HG02973 (cell line): ENCODE measurements at regions not wholly inside any gene's neighbourhood (a gene's known extent, or its start where the extent isn't known, plus 50 kb on each side); places are given as distances from the start of the nearest gene placed in this dataset.

Experiments
- ATAC-seq: cut with Tn5 transposase; IDR thresholded peaks from one replicate; pipeline ENCODE4 v1.9.1; 2021; ENCODE audit warnings: moderate library complexity; ENCODE audit not compliant: unreplicated experiment

DNA sequence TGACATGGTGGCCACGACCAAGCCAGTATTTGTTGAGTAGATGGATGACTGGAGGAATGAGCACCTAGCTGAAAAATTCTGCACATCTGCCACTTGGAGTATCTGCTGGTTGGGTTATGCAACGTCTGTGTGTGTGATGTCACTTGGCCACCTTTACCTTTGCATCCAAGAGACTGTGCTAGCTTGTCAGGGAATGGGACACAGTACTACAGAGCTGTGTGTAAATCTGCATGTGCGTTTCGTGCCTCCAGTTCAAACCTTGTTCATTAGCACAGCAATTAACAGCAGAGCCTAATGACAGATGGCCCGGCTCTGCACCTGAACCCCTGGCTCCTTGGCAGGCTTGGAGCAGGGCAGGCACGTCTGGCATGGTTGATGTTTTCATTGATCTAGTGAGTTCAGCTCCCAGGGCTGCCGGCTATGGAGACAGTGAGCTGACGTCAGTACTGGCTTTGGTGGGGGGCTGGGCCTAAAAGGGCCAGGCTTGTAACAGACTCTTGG is 188.4 kb upstream of the NAV2 start:
- no peak for ATAC-seq

DNA sequence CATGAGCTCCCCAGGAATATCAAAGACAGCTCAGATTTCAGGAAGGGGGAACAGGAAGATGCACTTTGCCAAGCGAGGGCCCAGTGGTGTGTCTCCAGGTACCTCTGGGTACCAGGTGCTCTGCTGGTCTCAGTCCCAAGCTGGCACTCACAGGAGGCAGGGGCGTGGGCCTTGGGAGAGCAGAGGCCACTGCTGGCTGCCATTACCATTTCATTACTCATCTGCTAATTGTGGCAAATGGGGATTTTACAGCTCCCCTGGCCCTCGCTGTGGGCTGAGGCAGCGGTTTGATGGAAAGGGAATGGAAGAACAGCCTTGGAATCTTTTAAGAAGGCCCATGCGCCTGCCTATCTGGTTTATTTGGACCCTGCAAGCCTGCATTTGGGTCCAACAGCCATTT is 192.0 kb upstream of the NAV2 start:
- ATAC-seq = no peak

DNA sequence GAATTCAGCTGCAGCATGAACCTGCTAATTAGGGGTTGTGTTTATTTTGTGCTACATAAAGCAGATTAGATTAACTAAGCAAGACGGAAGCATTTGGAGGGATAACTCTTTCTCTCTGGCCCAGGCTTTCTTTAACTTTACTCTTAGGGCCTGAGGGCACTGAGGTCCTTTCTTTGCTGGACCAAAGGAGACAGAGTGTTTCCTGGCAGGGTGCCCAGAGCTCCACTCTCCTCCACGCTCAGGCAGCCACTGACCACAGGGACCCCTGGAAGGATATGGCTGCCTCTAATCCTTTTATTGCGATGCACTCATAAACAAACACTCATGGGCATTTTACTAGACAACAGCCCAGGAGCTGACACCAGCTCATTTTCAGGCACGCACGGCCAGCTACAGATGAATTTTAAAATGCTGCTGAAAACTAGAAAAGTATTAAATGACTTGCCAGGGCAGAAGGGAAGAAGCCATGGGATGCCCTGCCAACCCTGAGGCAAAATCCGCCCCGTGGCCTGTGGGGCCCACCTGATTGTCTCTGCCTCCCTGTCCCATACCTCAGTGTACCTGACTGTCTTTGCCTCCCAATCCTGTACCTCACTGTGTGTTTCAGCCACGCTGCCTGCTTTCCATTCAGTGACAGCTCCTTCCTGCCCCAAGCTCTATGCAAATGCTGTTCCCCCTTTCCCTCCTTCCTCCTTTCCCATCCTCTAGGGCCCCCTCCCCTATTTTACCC is 192.6 kb upstream of the NAV2 start:
- no peak for ATAC-seq

DNA sequence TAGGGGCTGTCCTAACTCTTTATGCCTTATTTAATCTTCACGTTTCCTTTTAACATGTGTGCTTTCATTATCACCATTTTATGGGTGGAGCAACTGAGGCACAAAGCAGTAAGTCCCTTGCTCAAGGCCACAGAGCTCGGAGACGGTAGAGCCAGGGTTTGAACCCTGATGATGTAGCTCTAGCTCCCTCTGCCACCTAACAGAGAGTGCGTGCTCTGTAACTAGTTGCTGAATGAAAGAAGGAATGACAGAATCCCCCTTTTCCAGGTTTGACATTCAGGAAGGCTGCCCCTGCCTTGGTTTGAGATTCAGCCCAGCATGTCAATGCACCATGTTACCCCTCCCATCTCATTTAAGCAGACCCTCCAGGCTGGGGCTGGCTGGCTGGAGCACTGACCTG is 193.3 kb upstream of the NAV2 start:
- no peak for ATAC-seq

DNA sequence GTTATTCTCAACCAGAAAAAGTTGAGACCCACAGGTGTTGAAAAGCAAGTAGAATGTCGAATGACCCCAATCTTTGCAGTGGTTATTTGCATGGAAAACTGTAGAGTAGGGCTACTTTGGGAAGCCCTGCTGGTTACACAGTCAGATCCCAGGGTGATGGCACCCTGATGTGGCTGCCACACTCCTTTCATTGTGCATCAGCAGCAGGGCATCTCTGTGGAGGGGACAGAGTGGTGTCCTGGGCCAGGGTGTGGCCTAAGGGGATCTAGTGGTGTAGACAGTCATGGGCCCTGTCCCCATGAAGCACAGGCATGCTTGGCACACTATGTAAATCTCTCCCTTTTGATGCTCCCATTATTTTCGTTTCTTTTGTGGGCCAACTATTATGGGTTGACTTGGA is 199.4 kb upstream of the NAV2 start:
- ATAC-seq = no peak

DNA sequence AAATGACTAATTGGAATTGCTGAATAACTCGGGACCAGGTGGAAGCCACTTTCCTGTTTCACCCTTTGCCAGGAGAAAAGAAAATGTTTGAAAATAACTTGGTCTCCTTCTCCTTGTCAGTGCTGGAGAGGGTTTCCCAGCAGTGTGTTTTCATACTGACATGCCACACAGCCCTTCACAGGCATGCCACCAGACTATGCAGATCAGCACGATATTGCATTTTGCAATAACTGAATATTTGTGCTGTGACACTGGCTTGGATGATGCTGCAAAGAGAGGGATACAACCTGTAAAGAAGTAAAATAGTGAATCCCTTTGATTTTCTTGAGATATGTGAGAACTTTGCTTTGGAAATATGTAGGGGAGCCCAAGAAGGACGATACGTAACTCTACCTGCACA is 200.0 kb upstream of the NAV2 start:
- ATAC-seq = no peak

DNA sequence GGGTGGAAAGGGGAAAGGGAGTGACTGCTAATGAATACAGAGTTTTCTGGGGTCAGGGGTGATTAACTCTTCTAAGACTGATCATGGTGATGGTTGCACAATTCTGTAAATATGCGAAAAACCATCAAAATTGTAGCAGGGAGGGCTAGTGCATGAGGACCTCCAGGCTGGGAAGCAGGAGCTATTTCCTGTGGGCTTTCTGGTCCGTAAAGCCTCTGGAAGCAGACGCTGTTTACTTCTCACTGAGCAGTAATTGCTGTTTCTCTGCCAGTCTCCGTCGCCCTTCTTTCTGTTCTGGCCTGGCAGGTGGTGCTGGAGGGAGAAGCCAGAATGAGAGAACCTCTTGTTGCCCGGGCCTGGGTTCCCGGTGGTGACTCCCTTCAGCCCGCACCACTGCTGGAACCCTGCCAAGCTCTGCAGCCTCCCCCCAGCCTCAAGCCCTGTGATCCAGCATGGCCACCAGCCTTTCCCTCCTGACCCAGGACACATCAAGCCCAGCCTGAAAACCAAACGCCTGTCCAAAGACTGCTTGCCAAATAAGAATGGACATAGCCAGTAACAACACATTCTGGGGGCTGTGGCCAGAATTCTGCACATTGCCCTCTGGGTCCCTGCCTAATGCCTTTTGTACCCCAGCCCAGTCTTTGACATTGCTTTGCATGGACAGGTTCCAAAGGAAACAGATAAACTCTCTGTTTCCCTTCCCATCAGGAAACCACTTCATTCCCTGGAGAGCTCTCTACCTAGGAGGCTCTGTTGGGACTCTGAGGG is 201.0 kb upstream of the NAV2 start:
- no peak for ATAC-seq

DNA sequence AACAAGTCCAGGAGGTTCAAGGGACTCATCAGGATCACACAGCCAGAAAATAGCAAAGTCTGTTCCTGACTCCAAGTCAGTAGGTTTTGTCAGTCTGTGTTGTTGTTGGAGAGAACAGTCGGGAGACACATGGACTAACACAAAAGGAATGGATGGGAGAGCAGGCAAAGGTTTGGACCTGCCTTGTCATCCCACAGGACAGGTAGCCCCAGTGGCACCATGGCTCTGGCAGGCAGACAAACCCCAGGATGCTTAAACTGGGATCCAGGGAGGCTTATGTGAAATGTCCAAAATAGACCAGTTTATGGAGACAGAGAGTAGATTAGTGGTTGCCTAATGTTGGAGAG is 201.6 kb upstream of the NAV2 start:
- ATAC-seq = no peak

DNA sequence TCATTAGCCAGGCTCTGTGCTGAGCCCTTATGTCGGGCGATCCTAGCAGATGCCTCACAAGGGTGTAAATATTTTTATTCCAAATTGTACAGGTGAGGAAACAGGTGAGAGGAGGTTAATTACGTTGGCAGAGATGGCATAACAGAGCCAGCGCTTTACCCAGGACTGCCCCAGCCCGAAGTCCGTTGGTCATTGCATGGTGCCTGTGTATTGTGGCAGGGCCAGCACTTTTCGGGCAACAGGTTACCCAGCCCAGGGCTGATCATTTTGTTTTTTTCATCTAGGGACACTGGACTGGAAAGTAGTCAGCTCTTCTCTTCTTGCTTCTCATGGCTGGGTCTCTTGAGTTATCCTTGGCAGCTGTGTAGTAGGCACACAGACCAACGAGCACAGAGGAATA is 202.2 kb upstream of the NAV2 start:
- ATAC-seq = no peak

DNA sequence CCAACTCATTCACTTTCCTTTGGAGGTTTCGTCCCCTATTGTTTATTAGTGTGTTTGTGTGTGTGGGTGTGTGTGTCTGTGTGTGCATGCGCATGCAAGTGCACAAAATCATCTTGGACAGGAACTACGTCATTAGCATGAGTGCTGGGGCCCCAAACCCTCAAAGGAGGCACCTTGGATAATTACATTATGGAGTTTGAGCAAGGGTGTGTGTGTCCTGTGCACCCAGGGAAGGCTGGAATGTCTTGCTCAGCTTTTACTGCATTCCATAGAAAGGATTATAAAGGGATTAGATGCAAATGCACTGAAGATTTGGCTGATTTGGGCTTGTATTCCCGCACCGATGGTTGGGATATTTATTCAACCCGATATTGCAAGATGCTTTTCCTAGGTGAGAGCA is 203.4 kb upstream of the NAV2 start:
- no peak for ATAC-seq

DNA sequence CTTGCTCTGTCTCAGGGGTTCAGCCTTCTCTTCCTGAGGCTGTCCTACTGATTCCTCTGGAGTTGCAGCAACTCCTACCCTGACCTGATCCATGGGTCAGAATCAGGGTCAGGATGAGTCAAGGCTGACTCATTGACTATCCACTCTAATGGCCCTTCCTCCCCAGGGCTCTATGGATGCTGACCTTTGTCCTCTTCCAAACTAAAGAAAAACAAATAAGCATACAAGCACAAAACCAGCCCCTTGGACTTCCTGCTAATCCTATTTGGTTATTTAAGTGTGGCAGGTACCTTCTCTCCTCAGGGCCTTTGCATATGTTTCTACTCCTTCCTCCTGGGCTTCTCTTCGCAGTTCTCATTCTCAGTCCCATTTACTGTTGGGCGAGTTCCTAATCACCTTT is 204.5 kb upstream of the NAV2 start:
- no peak for ATAC-seq

DNA sequence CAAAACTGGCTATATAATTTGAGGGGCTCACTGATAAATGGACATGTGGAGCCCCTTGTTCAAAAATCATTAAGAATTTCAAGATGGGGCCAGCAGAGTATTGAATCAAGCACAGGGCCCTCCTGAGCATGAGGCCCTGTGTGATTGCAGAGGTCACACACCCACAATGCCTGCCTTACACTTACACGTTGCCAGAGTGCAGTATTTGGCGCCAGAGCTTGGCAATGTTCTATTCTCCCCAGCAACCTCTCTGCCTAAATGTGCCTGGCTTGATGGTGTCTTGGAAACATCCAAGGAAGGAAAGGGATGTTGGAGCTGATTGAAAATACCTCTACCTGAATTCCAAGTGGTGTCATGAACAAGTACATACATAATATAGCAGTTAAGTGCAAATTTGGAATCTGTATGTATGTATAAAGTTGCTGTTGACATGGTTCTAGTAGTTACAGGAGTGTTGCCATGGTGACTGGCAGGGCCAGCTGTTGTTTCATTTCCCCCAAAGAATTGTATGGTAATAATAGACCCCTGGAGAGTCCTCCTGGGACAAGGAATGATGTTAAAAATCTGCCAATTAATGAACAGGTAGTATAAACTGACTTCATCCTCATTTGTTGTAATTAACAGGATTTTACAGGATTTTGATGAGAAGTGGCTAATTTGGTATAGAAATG is 205.7 kb upstream of the NAV2 start:
- no peak for ATAC-seq

DNA sequence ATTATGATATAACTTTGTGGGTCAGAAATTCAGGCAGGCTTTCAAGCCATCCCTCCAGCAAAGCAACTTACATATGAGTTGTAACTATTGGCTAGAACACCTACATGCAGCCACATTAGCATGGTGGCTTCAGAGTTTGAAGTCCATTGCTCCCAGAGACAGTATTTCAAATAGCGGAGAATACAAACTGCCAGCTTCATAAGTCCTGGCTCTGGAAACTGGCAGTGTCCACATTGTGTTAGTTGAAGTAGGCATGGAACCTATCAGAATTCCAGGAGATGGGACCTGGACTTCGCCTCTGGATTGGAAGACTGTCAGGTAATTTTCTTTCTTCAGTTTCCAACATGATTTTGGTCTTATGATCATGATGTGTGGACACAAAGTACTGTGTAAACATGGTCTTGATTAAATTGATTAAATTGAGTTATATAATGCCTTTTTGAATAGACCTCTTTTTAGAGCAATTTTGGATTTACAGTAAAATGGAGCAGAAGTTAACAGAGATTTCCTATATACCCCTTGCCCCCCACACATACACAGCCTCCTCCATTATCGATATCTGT is 209.9 kb upstream of the NAV2 start:
- ATAC-seq = no peak

DNA sequence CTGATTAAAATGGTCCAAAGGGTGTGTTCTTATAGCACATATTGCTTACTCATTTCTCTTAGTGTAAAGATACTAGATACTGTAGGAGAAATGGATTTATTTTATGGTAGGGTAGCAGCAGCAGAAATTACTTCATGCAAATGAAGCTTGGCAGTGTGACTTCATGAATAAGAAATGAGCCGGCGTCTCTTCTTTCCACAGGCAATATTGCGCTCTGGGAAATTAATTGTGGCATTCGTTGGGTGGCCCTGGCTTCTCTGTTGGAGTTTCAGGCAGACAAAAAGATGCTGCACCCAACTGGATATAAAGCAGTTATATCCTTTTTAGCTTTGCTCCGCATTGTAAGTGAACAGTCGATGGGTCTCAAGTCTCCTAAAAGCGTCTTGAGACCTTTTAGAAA is 211.0 kb upstream of the NAV2 start:
- ATAC-seq = no peak

DNA sequence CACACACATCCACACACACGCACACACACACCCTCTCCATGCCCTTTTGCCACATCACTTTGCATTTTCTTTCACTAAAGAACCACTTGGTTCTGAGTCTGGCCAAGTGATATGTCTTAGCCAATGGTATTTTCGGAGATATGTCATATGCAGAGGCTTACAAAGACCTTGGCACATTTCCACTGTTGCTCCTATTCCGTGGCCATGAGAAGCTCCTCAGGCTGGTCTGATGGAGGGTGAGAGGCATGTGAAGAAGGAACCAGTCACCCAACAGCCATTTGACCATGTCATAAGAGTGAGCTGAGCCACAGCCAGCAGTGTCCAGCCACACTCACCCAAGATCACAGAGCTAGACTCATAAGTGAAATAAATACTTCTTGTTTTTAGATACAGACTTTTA is 212.6 kb upstream of the NAV2 start:
- no peak for ATAC-seq

DNA sequence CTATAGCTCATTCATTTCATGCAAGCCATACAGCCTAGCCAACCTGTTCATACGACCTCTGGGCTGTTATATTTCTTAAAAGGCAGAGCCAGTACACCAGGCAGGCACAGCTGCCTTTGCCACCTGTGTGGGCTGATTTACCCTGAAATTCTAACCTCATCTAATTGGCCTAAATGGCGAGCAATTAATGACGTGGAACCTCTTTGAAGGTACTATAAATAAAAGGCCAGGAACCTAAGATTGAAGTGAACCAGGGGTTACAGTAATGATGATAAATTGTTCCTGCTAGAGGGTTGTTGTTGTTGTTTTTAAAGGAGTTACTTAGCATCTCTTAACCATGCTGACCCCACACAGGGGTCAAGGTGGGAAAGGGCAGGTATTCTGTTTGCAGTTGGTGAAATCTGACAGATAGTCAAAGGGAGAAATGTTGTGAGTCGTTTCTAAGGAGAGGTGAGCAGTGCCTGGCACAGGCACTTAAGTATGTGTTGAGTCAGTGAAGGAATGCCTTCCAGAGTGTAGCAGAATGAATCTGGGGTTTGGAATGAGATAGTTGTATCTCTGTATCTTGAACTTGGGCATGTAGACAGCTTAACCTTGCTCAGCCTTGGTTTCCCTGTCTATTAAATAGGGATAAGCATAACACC is 213.5 kb upstream of the NAV2 start:
- no peak for ATAC-seq

DNA sequence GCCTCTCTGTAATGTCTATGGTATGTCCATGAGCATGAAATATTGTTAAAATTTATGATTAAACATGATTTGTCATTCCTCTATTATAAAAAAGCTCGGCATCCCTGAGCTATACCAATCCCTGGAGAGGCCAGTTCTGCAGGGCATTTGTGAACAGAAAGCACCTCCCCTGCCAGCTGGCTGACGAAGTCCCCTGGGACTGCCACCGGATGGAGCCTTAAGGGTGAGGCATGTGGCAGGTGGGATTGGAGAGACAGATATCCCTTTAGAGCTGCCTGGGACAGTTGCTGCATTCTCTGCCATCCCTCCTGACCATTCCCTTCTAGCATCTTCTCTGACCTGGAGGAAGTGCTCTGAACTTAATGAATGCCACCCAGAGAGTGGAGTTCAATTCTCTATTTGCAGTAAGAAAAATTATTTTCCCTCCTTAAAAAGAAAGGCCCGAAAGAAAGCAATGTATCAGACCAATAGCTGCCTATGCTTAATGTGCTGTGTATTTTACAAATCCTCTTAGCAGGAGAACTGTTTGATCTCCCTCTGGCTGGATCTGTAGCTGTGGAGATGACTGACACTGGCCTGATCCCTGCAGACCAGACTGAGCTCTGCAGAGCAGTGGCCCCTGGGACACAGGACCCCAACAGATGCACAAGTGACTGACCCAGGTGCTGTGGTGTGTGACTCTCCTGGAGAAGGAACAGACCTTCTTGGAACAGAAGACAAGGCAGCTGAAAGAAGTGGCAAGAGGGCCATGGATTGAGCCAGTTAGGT is 219.0 kb upstream of the NAV2 start:
- no peak for ATAC-seq

DNA sequence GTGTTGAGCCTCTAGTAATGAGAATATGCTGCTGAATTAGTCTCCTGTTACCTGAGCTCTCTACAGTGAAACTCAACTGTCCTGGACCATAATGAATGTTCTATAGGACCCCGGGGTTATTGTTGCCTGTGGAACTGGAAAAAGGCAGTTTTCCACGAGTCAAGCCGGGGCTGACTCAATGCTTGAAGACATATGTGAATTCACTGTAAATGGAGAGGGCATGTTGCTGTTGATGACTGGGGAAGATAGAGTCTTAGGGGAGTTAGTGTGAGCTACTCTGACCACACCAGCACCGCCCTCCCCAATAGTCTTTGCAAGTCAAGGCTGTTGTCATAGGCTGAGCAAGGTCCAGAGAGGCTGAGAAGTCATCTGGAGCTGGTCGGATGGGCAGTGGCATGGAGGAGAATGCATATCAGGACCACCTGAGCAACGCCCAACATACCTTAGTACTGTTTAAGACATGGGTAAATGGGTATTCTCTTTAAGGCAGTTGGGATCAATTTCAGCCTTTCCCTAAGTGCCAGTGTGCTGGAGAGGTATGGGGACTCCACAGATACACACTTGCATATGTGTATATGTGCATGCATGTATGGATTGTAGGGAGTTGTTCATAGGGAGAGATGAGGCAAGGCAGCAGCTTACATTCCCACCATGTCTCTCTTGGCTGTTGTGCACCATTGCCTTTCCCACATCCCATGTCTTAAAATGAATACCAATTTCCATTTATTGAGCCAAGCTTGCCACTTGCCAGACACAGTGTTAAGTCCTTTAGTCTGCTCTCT is 230.1 kb upstream of the NAV2 start:
- no peak for ATAC-seq

DNA sequence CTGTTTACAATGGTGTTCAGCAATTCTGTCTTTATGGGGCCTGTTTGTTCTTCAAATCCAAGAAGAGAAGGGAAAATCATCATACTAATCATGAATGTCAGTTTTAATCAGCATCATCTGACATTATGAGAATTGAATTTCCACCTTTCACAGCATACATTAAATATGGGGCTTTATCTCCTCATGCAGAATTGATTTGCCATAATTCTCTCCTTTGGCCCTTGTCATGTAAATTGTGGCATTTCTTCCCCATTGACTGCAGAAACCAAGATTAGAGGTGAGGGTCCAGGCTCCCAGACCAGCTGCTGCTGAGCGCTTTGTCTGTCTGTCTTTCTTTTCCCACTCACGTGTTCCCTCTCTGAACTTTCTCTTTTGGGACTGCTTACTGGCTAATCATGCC is 232.1 kb upstream of the NAV2 start:
- no peak for ATAC-seq

DNA sequence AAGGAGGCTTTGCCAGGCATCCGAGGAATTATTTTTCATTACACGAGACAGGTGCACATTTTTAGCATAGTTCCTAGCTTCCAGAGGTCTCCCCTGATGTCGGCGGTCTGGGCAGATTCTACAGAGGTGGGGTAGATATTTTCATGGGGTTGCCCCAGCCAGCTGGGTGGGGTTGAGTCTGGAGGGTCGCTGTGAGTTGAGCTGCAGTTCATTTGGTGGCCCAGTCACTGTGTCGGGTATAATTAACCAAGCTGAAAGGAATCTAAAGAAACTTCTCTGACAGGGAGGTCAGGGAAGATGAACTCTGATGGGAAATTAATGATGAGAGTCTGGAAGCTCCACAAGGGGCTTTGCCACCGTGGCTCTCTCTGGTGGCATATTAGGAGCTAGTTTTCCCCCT is 233.7 kb upstream of the NAV2 start:
- no peak for ATAC-seq
